ENCODE measurements at regions not wholly inside any gene's neighbourhood (a gene's known extent, or its start where the extent isn't known, plus 50 kb on each side); places are given as distances from the start of the nearest gene placed in this dataset.

DNA sequence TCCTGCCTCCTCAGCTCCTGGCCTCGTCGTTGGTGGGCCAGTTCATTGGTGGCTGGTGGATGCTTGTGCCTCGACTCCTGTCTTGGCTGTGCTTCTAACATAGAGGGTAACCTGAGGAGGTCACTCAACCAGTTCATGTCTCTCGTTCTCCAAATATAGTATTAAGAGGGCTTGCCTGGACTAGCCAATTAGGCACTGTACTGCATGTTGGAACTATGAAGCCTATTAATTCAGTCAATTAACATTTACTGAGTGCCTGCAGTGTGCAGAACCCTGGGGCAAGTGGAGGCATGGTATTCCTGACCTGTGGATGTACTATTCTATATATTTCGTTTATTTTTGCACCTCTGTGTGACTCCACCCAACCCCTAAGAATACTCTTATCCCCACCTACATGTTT lies 89.9 kb upstream of the PELI1 start:
- TF ChIP-seq, protein P1, sequence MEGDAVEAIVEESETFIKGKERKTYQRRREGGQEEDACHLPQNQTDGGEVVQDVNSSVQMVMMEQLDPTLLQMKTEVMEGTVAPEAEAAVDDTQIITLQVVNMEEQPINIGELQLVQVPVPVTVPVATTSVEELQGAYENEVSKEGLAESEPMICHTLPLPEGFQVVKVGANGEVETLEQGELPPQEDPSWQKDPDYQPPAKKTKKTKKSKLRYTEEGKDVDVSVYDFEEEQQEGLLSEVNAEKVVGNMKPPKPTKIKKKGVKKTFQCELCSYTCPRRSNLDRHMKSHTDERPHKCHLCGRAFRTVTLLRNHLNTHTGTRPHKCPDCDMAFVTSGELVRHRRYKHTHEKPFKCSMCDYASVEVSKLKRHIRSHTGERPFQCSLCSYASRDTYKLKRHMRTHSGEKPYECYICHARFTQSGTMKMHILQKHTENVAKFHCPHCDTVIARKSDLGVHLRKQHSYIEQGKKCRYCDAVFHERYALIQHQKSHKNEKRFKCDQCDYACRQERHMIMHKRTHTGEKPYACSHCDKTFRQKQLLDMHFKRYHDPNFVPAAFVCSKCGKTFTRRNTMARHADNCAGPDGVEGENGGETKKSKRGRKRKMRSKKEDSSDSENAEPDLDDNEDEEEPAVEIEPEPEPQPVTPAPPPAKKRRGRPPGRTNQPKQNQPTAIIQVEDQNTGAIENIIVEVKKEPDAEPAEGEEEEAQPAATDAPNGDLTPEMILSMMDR (IDR thresholded peaks at IDR 0.05; ENCODE audit: low read depth, low read length), result no peak
- DNase-seq (ENCODE audit: low read depth in 2 of 2), result no peak

DNA sequence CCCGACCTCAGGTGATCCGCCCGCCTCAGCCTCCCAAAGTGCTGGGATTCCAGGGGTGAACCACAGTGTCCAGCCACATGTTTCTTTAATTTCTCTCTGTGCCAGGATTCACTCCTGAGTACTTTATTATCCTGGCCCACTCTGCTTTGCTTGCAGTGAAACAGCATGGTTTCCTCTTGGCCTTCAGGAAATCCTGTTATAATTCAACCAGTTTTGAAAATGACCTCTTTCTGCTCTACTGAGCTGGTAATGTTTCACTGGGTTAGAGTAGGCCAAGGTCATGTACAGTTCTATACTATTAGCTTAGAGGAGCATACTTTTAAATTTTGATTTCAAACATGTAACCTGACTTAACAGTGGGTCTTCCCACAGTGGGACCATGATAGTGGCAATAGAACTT lies 90.6 kb upstream of the PELI1 start:
- no peak overlapping the region for H3K4me3 ChIP-seq (replicated peaks in 1 of 2; ENCODE audit: low read depth in 2 of 2, low read length in 2 of 2)
- no peak for DNase-seq (ENCODE audit: low read depth in 2 of 2)
- TF ChIP-seq, protein P1 (IDR thresholded peaks at IDR 0.05; ENCODE audit: low read depth, low read length), result no peak

More for the DNA sequence above, 89.9 kb upstream of the PELI1 start:
- H3K4me3 ChIP-seq (replicated peaks in 1 of 2; ENCODE audit: low read depth in 2 of 2, low read length in 2 of 2), result no peak overlapping the region

DNA sequence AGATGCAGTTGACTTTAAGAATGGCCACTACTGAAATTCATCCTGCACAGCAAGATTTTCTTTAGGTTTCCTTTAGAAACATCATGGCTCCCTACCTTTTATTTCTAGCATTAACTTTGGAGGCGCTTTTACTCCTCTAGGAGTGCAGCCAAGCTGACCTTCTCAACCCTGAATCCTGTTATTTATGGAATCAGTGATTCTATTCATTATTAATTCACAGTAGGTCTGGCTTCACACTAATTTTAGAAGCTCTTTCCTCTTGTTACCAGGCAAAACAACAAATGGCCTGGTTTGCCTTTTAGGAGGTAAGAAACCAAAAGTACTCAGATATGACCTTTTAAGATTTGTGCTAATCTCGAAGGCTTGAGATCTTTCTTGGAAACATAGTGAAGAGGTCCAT lies 93.0 kb upstream of the PELI1 start:
- H3K4me3 ChIP-seq (replicated peaks in 1 of 2; ENCODE audit: low read depth in 2 of 2, low read length in 2 of 2), result no peak overlapping the region
- TF ChIP-seq, protein P1 (IDR thresholded peaks at IDR 0.05; ENCODE audit: low read depth, low read length), result no peak
- DNase-seq (ENCODE audit: low read depth in 2 of 2), result no peak

DNA sequence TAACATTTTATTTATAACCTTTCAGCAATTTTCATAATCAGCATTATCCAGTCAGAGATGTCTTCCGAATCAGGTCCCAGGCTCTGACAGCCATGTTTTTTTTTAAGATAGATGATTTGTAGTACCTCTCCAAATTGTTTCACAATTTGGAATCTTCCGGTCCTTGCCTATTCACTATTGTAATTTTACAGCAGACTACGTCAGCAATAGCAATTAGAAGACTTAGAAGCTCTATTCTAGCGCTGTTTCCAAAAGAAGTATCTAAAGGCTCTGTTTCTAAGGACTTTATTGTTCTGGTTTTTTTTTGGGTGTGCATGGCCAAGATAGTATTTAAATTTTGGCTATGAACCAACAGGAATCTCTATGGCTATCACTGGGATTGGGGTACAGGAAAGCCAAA lies 94.6 kb upstream of the PELI1 start:
- TF ChIP-seq, protein P1 (IDR thresholded peaks at IDR 0.05; ENCODE audit: low read depth, low read length), result no peak
- H3K4me3 ChIP-seq (replicated peaks in 1 of 2; ENCODE audit: low read depth in 2 of 2, low read length in 2 of 2), result no peak overlapping the region
- DNase-seq (ENCODE audit: low read depth in 2 of 2), result no peak

DNA sequence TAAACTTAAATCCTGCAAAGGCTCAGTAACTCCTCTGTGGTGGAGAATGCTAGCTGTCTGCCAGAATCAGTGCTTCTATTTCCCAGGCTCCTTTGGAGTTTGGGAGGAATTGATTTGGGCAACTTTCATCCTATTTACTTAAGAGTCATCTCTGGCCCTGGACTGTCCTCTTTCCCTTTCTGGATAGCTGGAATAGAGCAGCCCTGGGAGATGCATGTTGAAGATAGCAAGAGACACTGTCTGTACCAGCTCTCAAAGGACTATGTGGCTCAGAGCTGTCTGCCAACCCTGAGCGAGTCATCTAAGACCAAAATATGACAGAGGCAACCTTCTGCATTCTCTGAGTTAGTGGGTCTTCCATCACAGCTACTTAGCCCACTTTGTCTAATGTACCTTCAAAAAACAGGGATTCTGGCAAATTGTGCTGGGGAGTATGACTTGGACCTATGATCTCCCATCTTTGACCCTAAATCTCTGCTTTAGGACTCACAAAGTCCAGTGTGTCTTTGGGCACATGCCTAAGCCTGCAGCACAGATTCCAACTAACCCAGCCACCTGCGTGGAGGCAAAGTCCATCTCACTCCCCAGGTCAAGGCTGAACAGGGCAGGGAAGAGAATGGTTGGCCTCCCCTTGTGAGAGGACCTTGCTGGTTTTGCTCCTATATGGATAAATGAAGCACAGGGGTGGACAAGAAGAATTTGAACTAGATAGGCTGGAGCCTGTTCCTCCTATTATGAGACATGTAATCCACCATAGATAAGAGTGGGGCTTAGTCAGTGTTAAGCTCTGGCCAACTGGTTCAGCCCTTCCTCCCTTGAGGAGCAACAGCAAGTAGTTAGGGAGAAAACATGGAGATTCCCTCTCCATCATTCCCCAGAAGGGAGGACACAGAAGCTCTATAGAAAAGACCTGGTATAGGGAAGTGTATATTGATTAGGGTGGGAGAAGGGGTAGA lies 99.1 kb upstream of the PELI1 start:
- no peak overlapping the region for H3K4me3 ChIP-seq (replicated peaks in 1 of 2; ENCODE audit: low read depth in 2 of 2, low read length in 2 of 2)
- peak in 1 of 2 donors; percentile 32 for DNase-seq (ENCODE audit: low read depth in 2 of 2)
- TF ChIP-seq, protein P1 (IDR thresholded peaks at IDR 0.05; ENCODE audit: low read depth, low read length), result no peak

DNA sequence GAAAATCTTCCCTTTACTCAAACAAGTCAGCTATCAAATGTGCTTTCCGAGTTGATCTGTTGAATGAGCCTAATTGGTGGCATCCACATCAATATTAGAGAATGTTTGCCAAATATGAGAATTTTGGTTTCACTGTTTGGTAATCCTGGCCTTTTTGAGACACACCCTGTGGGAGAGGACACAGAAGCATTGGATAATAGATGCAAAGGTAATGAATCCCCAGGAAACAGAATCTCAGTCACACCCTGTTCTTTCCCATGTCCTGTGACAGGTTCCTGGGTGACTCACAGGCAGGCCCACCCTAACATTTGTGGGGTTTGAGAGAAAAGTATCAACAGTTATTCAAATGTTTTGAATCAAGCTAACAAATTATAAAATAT lies 99.8 kb upstream of the PELI1 start:
- no peak overlapping the region for H3K4me3 ChIP-seq (replicated peaks in 1 of 2; ENCODE audit: low read depth in 2 of 2, low read length in 2 of 2)
- TF ChIP-seq, protein P1 (IDR thresholded peaks at IDR 0.05; ENCODE audit: low read depth, low read length), result no peak
- no peak for DNase-seq (ENCODE audit: low read depth in 2 of 2)
